HG03097 (cell line): ENCODE measurements at regions not wholly inside any gene's neighbourhood (a gene's known extent, or its start where the extent isn't known, plus 50 kb on each side); places are given as distances from the start of the nearest gene placed in this dataset.

Experiments
- ATAC-seq: cut with Tn5 transposase; IDR thresholded peaks from one replicate; pipeline ENCODE4 v1.9.1; 2021; ENCODE audit not compliant: unreplicated experiment, low FRiP score

- no peak for ATAC-seq
Measured at GRCh38 chr7:84637568-84638338, 443.2 kb upstream of the SEMA3A start.

GRCh38 chr7:84631913-84632312, 437.3 kb upstream of the SEMA3A start:
- no peak for ATAC-seq

- no peak for ATAC-seq
Measured at GRCh38 chr7:84629640-84630318, 435.2 kb upstream of the SEMA3A start.

GRCh38 chr7:84629216-84629615, 434.6 kb upstream of the SEMA3A start:
- ATAC-seq = no peak

- ATAC-seq = no peak
Measured at GRCh38 chr7:84627250-84627649, 432.7 kb upstream of the SEMA3A start.

- ATAC-seq = no peak
Measured at GRCh38 chr7:84624927-84625326, 430.3 kb upstream of the SEMA3A start.

GRCh38 chr7:84624527-84624926, 429.9 kb upstream of the SEMA3A start:
- ATAC-seq = no peak

GRCh38 chr7:84617265-84618030, 422.9 kb upstream of the SEMA3A start:
- no peak for ATAC-seq

GRCh38 chr7:84614821-84615501, 420.4 kb upstream of the SEMA3A start:
- ATAC-seq = no peak

- ATAC-seq = no peak
Measured at GRCh38 chr7:84612981-84613681, 418.5 kb upstream of the SEMA3A start.

GRCh38 chr7:84611391-84611790, 416.8 kb upstream of the SEMA3A start:
- no peak for ATAC-seq

GRCh38 chr7:84610390-84610789, 415.8 kb upstream of the SEMA3A start:
- no peak for ATAC-seq

GRCh38 chr7:84605301-84605700, 410.7 kb upstream of the SEMA3A start:
- ATAC-seq = no peak

GRCh38 chr7:84603545-84603944, 409.0 kb upstream of the SEMA3A start:
- ATAC-seq = no peak

- no peak for ATAC-seq
Measured at GRCh38 chr7:84595026-84595425, 400.4 kb upstream of the SEMA3A start.

GRCh38 chr7:84591897-84592296, 397.3 kb upstream of the SEMA3A start:
- ATAC-seq = no peak

- ATAC-seq = no peak
Measured at GRCh38 chr7:84589012-84589411, 394.4 kb upstream of the SEMA3A start.

GRCh38 chr7:84583331-84583730, 388.7 kb upstream of the SEMA3A start:
- ATAC-seq = no peak

- no peak for ATAC-seq
Measured at GRCh38 chr7:84582747-84583146, 388.2 kb upstream of the SEMA3A start.

- no peak for ATAC-seq
Measured at GRCh38 chr7:84578825-84579224, 384.2 kb upstream of the SEMA3A start.
